HUDEP-2 (cell line): ENCODE measurements at regions not wholly inside any gene's neighbourhood (a gene's known extent, or its start where the extent isn't known, plus 50 kb on each side); places are given as distances from the start of the nearest gene placed in this dataset.

Experiments used
- DNase-seq, 76 experiments: peaks; one replicate each; lab custom pipeline; 2025; ENCODE audit not compliant: unreplicated experiment in 76 of 76; lab: John Stamatoyannopoulos, UW

- no peak for DNase-seq
Measured at GRCh38 chr6:166776571-166776970, 149.5 kb upstream of the RPS6KA2 start.

- peak in 9 of 76 experiments; percentile 10 to 32 (median 20) for DNase-seq
Measured at GRCh38 chr6:166775923-166776220, 148.8 kb upstream of the RPS6KA2 start.

GRCh38 chr6:166775180-166775922 lies 148.3 kb upstream of the RPS6KA2 start:
- DNase-seq = peak in 60 of 76 experiments; percentile 14 to 83 (median 54)

GRCh38 chr6:166774770-166775169 lies 147.7 kb upstream of the RPS6KA2 start:
- DNase-seq = no peak

GRCh38 chr6:166774292-166774691 lies 147.2 kb upstream of the RPS6KA2 start:
- DNase-seq = no peak

- peak in 3 of 76 experiments; percentile 10 to 12 (median 12) for DNase-seq
Measured at GRCh38 chr6:166772518-166772917, 145.5 kb upstream of the RPS6KA2 start.

GRCh38 chr6:166771701-166772100 lies 144.7 kb upstream of the RPS6KA2 start:
- no peak for DNase-seq

- no peak for DNase-seq
Measured at GRCh38 chr6:166770216-166771116, 143.4 kb upstream of the RPS6KA2 start.

GRCh38 chr6:166769648-166770047 lies 142.6 kb upstream of the RPS6KA2 start:
- no peak for DNase-seq

GRCh38 chr6:166768761-166769160 lies 141.7 kb upstream of the RPS6KA2 start:
- no peak for DNase-seq

- no peak for DNase-seq
Measured at GRCh38 chr6:166767230-166767629, 140.2 kb upstream of the RPS6KA2 start.

- no peak for DNase-seq
Measured at GRCh38 chr6:166766769-166767168, 139.7 kb upstream of the RPS6KA2 start.

GRCh38 chr6:166765234-166765541 lies 138.1 kb upstream of the RPS6KA2 start:
- no peak for DNase-seq

- DNase-seq = no peak
Measured at GRCh38 chr6:166764473-166765233, 137.6 kb upstream of the RPS6KA2 start.

GRCh38 chr6:166763606-166764472 lies 136.8 kb upstream of the RPS6KA2 start:
- no peak for DNase-seq

GRCh38 chr6:166761801-166762200 lies 134.8 kb upstream of the RPS6KA2 start:
- DNase-seq = no peak

GRCh38 chr6:166760288-166760687 lies 133.2 kb upstream of the RPS6KA2 start:
- DNase-seq = no peak

- DNase-seq = no peak
Measured at GRCh38 chr6:166758136-166758704, 131.2 kb upstream of the RPS6KA2 start.

GRCh38 chr6:166757232-166758135 lies 130.4 kb upstream of the RPS6KA2 start:
- peak in 1 of 76 experiments; percentile 18 for DNase-seq
